Activated naive CD8-positive, alpha-beta T cell treated with anti-CD3 and anti-CD28 coated beads, Interleukin-2, amount 10 ng/mL, durations not matched to agents 7 days and 5 days (primary cell): ENCODE measurements at regions not wholly inside any gene's neighbourhood (a gene's known extent, or its start where the extent isn't known, plus 50 kb on each side); places are given as distances from the start of the nearest gene placed in this dataset.

Experiments
- ATAC-seq: fragments of 150-1000 bp; cut with Tn5 transposase; one replicate; pipeline ENCODE4 v1.10.0; 2021; ENCODE audit warnings: low read depth, moderate library complexity
- POLR2A ChIA-PET: fragments of 350-600 bp; sonication (Branson Sonifier 250); formaldehyde crosslinking; loops from one replicate; lab custom pipeline; 2021; ENCODE audit warnings: antibody characterized with exemption; lab: Charles Lee
- DNase-seq: peaks from one replicate; pipeline ENCODE4 v3.0.0; 2021
- H3K27ac Mint-ChIP-seq: one replicate; pipeline ENCODE4 v1.8.0; 2022; ENCODE audit warnings: mild to moderate bottlenecking, mixed read lengths
- H3K27me3 Mint-ChIP-seq: one replicate; pipeline ENCODE4 v1.8.0; 2022; ENCODE audit warnings: mild to moderate bottlenecking, moderate library complexity, mixed read lengths
- H3K36me3 Mint-ChIP-seq: one replicate; pipeline ENCODE4 v1.8.0; 2021; ENCODE audit warnings: mild to moderate bottlenecking, mixed read lengths
- H3K4me1 Mint-ChIP-seq: one replicate; pipeline ENCODE4 v1.8.0; 2021; ENCODE audit warnings: mixed read lengths
- H3K4me3 Mint-ChIP-seq: one replicate; pipeline ENCODE4 v1.8.0; 2022; ENCODE audit warnings: mild to moderate bottlenecking, moderate library complexity, mixed read lengths
- H3K9me3 Mint-ChIP-seq: one replicate; pipeline ENCODE4 v1.8.0; 2021; ENCODE audit warnings: mixed read lengths

DNA sequence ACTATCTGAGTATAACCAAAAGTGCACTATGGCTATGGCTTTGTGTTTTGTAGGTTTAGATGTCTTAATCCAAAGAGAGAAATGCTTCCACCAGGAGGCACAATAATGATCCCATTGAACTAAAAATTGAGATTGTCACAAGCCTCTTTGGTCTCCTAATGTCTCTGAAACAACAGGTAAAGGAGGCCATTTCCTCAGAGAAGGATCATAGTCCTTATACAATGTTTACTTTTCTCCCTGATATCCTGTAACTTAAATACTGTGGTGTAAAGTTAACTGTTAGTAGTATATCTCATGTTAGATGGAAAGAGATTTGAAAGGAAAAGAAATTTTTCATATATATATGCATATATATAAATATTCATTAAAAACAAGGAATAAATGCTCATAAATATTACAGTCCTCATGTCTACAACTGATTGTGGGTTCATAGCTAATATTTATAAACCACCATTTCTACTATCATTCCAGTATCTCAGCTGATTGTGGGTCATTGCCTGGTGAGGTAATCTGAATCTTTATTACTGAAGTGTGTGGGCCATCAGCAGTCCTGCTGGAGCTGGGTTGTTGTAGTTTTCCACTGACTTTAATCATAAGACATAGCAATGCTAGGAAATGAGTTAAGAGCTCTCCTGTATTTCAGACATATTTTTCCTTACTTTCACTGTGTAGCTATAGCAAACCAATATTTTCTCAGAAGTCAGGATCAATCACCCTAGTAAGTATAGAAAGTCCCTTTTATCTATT, 1230.4 kb downstream of the PCDH18 start:
- no peak for DNase-seq
- Mint-ChIP-seq H3K4me1 (no peaks in the 10 kb centered on the region), H3K27ac (no peak overlapping the region), H3K9me3 (peaks cover 1% of the 10 kb centered on the region), H3K27me3 (no peaks in the 10 kb centered on the region), H3K36me3 (no peaks in the 10 kb centered on the region), H3K4me3 (no peak overlapping the region)
- POLR2A ChIA-PET: no interaction called here
- ATAC-seq: no peak

DNA sequence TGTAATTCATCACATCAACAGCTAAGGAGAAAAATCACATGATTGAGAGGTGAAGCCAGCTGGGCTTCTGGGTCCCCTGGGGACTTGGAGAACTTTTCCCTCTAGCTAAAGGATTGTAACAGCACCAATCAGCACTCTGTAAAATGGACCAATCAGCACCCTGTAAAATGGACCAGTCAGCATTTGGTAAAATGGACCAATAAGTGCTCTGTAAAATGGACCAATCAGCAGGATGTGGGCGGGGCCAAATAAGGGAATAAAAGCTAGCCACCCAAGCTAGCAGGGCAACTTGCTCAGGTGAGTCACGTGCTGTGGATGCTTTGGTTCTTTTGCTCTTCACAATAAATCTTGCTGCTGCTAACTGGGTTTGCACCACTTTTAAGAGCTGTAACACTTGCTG, 1248.3 kb downstream of the PCDH18 start:
- no peak overlapping the region for H3K4me3 Mint-ChIP-seq
- no peaks in the 10 kb centered on the region for H3K36me3 Mint-ChIP-seq
- DNase-seq (no peak), ATAC-seq (no peak)
- no peaks in the 10 kb centered on the region for H3K9me3 Mint-ChIP-seq
- no peaks in the 10 kb centered on the region for H3K4me1 Mint-ChIP-seq
- H3K27me3 Mint-ChIP-seq: no peaks in the 10 kb centered on the region
- no peak overlapping the region for H3K27ac Mint-ChIP-seq
- POLR2A ChIA-PET: no interaction called here

DNA sequence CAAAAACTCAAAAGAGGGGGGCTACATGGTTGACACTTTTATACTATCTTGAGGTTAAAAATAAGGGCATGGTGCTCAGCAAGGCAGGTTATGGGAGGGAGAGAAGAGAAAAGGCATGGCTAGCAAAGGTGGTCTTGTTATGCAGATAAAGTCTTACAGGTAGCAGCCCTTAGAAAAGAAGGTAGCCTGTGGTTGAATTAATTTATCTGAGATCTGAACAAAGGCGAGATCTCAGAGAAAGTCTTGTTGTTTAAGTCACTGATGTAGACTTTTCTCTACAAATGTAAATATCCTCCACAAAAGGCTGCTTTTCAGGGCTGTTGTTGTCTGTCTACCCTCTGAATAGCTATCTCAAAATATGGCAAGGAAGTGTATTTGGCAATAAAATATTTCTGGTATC, 1250.4 kb downstream of the PCDH18 start:
- Mint-ChIP-seq H3K9me3 (peaks cover 4% of the 10 kb centered on the region), H3K36me3 (no peaks in the 10 kb centered on the region), H3K4me1 (no peaks in the 10 kb centered on the region), H3K27me3 (no peaks in the 10 kb centered on the region), H3K4me3 (no peak overlapping the region), H3K27ac (no peak overlapping the region)
- DNase-seq: no peak
- POLR2A ChIA-PET: no interaction called here
- no peak for ATAC-seq

DNA sequence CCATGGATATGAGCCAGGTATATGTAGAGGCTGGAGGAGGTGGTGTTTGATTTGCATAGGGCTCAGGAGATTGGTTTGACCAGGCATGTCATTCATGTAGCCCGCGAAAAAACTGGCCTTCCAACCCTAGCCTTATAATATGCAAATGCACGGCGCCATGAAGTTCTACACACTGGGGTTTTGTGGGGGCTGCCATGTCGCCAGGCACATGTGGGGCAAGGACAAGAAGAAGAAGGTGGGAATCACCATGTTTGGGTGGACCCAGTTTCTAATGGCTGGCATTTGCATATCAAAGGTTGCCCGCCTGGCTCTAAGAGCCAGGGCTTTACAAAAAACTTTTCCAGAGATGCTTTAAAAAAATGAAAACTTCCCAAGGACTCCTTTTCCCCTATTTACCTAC, 1251.0 kb downstream of the PCDH18 start:
- Mint-ChIP-seq H3K36me3 (no peaks in the 10 kb centered on the region), H3K27me3 (no peaks in the 10 kb centered on the region), H3K4me1 (no peaks in the 10 kb centered on the region), H3K27ac (no peak overlapping the region), H3K4me3 (no peak overlapping the region), H3K9me3 (peaks cover 4% of the 10 kb centered on the region)
- POLR2A ChIA-PET: no interaction called here
- no peak for ATAC-seq
- no peak for DNase-seq

DNA sequence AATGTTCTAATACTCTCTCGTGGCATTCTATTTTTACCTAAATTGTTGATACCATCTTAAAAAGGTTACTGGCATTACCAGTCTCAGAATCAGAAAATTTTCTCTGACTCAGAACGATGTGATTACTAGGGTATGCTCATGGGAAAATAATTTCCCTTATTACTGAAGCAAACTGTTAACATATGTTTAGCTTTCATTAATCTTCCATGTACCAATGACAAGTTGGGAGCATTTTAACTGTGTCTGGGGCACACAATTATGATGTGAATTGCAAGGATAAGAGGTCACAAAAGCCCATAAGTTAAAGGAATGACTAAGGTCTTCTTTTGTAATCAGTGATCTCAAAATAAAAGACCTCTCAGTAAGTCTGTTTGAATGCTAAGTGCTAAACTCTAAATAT, 1254.6 kb downstream of the PCDH18 start:
- no peaks in the 10 kb centered on the region for H3K4me1 Mint-ChIP-seq
- POLR2A ChIA-PET: no interaction called here
- H3K4me3 Mint-ChIP-seq: no peak overlapping the region
- H3K27ac Mint-ChIP-seq: no peak overlapping the region
- no peak for ATAC-seq
- DNase-seq: no peak
- peaks cover 6% of the 10 kb centered on the region for H3K9me3 Mint-ChIP-seq
- no peaks in the 10 kb centered on the region for H3K27me3 Mint-ChIP-seq
- H3K36me3 Mint-ChIP-seq: no peaks in the 10 kb centered on the region

DNA sequence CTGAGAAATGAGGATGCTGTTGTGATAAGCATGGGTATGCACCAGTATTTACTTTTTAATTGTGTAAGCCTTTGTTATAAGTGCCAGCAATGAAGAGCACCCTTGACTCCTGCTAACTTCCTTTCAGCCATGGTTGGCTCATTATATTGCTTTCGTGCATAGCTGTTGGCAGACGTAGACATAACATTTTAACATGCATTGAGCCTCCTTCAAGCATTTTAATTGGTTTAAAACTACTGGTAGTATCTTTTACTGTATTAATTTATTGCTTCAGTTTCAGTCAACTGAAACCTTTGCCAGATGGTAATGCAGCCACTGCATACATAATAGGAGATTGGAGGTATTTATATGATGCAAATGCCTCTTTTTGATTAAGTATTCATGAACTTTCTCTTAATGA, 1285.4 kb downstream of the PCDH18 start:
- H3K4me1 Mint-ChIP-seq: no peaks in the 10 kb centered on the region
- DNase-seq: no peak
- H3K27ac Mint-ChIP-seq: no peak overlapping the region
- POLR2A ChIA-PET: no interaction called here
- H3K4me3 Mint-ChIP-seq: no peak overlapping the region
- ATAC-seq: no peak
- no peaks in the 10 kb centered on the region for H3K36me3 Mint-ChIP-seq
- H3K27me3 Mint-ChIP-seq: no peaks in the 10 kb centered on the region
- H3K9me3 Mint-ChIP-seq: peaks cover 3% of the 10 kb centered on the region

DNA sequence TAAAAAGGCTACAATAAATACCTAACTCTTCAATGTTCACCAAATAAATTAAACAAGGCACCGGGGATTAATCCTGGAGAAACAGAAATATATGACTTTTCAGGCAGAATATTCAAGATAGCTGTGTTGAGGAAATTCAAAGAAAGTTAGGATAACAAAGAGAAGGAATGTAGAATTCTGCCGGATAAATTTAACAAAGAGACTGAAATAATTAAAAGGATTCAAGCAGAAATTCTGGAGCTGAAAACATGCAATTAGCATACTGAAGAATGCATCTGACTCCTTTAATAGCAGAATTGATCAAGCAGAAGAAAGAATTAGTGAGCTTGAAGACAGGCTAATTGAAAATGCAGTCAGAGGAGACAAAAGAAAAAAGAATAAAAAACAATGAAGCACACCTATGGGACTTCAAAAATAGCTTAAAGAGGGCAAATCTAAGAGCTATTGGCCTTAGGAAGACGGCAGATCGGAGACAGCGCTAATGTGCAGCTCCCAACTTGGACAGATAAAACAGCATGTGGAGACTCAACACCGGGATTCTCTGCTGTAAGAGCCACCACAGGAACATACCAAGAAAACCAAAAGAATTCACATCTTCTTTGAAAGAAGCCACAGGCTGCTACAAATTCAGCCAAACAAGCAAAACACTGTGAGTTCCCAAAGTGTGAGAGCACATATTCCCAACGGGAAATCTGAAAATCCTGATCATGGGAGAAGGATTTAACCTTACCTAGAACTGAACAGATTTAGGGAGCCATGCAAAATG, 1290.9 kb downstream of the PCDH18 start:
- no peak overlapping the region for H3K4me3 Mint-ChIP-seq

DNA sequence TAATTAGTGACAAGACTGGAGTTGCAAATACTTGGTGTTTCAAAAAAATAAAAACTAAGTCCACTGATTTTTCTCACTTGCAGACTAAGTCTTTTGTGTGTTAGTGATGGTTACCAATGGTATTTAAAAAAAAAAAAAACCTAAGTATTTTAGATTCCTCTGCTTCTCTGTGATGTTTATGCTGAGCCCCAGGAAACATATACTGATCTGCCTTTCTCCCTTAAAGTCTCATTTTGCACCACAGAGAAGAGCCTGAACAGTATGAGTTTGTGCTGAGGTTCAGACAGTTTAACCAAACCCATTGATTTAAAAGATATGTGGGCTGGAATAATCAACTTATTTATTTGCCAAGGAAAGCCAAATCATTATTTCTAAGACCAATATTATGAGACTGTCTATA, 1305.0 kb downstream of the PCDH18 start:
- POLR2A ChIA-PET: no interaction called here
- H3K27me3 Mint-ChIP-seq: no peaks in the 10 kb centered on the region

More for the DNA sequence above, 1290.9 kb downstream of the PCDH18 start:
- POLR2A ChIA-PET: no interaction called here
- Mint-ChIP-seq H3K27me3 (no peaks in the 10 kb centered on the region), H3K9me3 (peaks cover 7% of the 10 kb centered on the region), H3K27ac (no peak overlapping the region), H3K4me1 (no peaks in the 10 kb centered on the region), H3K36me3 (no peaks in the 10 kb centered on the region)
- no peak for DNase-seq
- ATAC-seq: no peak

DNA sequence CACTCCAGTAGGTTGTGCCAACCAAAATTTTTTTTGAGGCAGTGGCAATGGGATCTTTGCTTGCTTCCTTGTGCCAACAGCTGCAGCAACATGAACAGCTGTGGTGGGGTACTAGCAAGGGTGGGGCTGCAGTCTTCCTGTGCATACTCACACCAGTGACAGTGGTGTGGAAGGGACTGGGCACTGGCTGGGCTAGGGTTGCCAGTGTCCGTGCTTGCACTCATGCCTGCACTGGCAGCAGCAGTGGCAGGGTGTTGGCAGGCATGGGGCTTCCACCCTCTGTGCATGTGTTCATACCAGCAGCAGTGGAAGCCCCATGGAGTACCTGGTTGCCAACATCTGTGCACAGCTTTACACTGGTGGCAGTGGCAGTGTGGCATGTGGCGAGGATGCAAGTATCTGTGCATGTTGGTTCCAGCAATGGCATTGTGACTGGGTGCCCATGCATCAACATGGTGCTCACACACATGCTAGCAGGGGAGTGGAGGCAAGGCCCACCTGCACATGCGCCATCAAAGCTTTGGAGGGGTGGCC, 1312.6 kb downstream of the PCDH18 start:
- H3K27ac Mint-ChIP-seq: no peak overlapping the region
- no peak for DNase-seq
- H3K9me3 Mint-ChIP-seq: no peaks in the 10 kb centered on the region
- H3K36me3 Mint-ChIP-seq: no peaks in the 10 kb centered on the region
- H3K27me3 Mint-ChIP-seq: no peaks in the 10 kb centered on the region
- no peak overlapping the region for H3K4me3 Mint-ChIP-seq
- POLR2A ChIA-PET: no interaction called here
- H3K4me1 Mint-ChIP-seq: no peaks in the 10 kb centered on the region
- no peak for ATAC-seq

More for the DNA sequence above, 1305.0 kb downstream of the PCDH18 start:
- no peaks in the 10 kb centered on the region for H3K4me1 Mint-ChIP-seq
- no peak overlapping the region for H3K4me3 Mint-ChIP-seq
- peaks cover 1% of the 10 kb centered on the region for H3K9me3 Mint-ChIP-seq
- DNase-seq (no peak), ATAC-seq (no peak)
- H3K36me3 Mint-ChIP-seq: no peaks in the 10 kb centered on the region
- H3K27ac Mint-ChIP-seq: no peak overlapping the region

DNA sequence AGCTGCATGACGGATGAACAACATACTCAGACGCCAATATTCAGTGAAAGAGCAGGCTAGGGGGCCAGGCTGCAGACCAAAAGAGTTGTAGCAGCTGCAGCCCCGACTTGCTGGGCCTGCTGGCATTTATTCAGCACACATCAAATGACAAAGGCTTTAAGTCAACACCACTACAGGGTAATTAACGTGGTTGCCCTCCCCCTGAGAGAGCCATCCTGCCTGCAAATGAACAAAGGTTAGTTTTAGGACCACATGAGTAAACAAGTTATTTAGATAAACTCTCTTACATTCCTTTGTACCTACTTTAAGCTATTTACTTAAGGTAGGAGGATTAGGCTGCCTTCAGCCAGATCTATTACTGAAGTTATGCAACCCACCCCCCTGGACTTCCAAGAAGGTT, 1329.1 kb downstream of the PCDH18 start:
- Mint-ChIP-seq H3K4me1 (no peaks in the 10 kb centered on the region), H3K4me3 (no peak overlapping the region), H3K27ac (no peak overlapping the region), H3K27me3 (no peaks in the 10 kb centered on the region), H3K36me3 (no peaks in the 10 kb centered on the region), H3K9me3 (peaks cover 1% of the 10 kb centered on the region)
- DNase-seq (no peak), ATAC-seq (no peak)
- POLR2A ChIA-PET: no interaction called here

DNA sequence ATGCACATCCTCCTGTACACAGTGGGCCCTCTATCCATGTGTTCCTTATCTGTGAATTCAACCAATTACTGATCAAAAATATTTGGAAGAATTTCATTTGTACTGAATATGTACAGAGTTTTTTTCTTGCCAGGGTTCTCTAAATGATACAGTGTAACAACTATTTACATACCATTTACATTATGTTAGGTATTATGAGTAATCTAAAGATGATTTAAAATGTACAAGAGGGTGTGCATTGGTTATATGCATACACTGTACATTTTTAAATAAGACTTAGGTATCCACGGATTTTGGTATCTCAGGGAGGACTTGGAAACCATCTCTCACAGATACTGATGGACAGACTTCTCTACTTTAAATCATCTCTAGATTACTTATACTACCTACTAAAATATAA, 1333.9 kb downstream of the PCDH18 start:
- DNase-seq (no peak), ATAC-seq (no peak)
- Mint-ChIP-seq H3K4me1 (no peaks in the 10 kb centered on the region), H3K27me3 (no peaks in the 10 kb centered on the region), H3K4me3 (no peak overlapping the region), H3K9me3 (peaks cover 1% of the 10 kb centered on the region), H3K27ac (no peak overlapping the region), H3K36me3 (no peaks in the 10 kb centered on the region)
- POLR2A ChIA-PET: no interaction called here

DNA sequence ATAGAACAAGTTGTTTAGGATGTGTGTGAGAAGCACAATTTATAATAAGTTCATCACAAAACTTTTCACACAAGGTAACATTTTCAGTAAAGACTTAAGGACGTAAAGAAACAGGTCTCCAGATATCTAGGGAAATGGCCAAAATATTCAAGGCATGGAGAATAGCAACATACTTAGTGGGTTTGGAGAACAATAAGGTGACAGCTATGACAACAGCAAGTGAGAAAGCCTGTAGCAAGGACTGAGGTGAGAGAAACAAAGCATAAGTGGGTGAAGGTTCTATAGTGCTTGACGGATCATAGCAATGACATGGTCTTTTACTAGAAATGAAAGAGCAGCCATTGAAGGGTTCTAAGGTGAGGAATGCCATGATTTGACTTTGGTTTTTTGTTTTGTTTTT, 1337.3 kb downstream of the PCDH18 start:
- H3K4me1 Mint-ChIP-seq: no peaks in the 10 kb centered on the region

DNA sequence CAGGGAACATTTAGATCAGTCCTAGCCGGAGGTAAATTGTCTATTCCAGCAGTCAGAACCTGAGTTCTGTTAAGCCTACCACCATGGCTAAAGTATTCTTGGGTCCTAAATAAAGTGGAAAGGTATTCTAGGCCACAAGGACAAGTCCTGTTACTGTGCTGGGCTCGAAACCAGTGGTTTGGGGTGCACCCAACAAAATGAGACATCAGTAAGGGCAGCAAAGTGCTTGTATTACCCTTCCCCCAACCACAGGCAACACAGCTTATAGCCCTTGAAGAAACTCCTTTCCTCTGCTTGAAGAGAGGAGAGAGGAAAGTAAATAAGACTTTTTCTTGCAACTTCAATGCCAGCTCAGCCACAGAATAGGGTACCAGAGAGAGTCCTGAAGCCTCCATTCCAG, 1345.6 kb downstream of the PCDH18 start:
- no peak for ATAC-seq
- POLR2A ChIA-PET: no interaction called here

More for the DNA sequence above, 1337.3 kb downstream of the PCDH18 start:
- H3K27me3 Mint-ChIP-seq: no peaks in the 10 kb centered on the region
- DNase-seq (no peak), ATAC-seq (no peak)
- no peaks in the 10 kb centered on the region for H3K36me3 Mint-ChIP-seq
- POLR2A ChIA-PET: no interaction called here
- no peak overlapping the region for H3K27ac Mint-ChIP-seq
- H3K9me3 Mint-ChIP-seq: no peaks in the 10 kb centered on the region
- no peak overlapping the region for H3K4me3 Mint-ChIP-seq

DNA sequence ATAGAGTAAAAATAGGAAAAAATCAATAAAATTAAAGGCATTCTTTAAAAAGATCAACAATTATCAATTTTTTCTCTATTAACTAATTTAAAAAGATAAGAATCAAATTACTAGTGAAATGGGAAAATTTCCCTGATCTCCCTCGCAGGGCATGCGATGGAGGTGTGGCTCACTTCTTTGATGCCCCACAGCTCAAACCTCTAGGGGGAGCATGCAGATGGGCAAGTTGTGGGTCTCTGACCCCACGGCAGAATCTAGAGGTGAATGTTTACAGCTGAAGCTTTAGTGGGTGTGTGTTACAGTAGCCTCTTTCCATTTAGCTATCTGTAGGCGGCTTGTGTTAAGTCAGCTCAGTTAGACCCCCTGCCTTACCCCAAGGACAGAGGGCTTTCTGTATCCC, 1348.8 kb downstream of the PCDH18 start:
- no peak overlapping the region for H3K27ac Mint-ChIP-seq
- no peak for ATAC-seq
- peaks cover 3% of the 10 kb centered on the region for H3K9me3 Mint-ChIP-seq
- no peaks in the 10 kb centered on the region for H3K4me1 Mint-ChIP-seq
- DNase-seq: no peak
- no peak overlapping the region for H3K4me3 Mint-ChIP-seq
- H3K27me3 Mint-ChIP-seq: no peaks in the 10 kb centered on the region
- H3K36me3 Mint-ChIP-seq: no peaks in the 10 kb centered on the region
- POLR2A ChIA-PET: no interaction called here

More for the DNA sequence above, 1345.6 kb downstream of the PCDH18 start:
- H3K9me3 Mint-ChIP-seq: peaks cover 3% of the 10 kb centered on the region
- DNase-seq: no peak
- H3K4me1 Mint-ChIP-seq: no peaks in the 10 kb centered on the region
- H3K36me3 Mint-ChIP-seq: no peaks in the 10 kb centered on the region
- H3K4me3 Mint-ChIP-seq: no peak overlapping the region
- no peak overlapping the region for H3K27ac Mint-ChIP-seq
- no peaks in the 10 kb centered on the region for H3K27me3 Mint-ChIP-seq
